GM18907 (cell line): ENCODE measurements at regions not wholly inside any gene's neighbourhood (a gene's known extent, or its start where the extent isn't known, plus 50 kb on each side); places are given as distances from the start of the nearest gene placed in this dataset.
A peak's percentile ranks its signal among the peaks of the same experiment; 100 is the strongest.

Source experiments
- ATAC-seq: cut with Tn5 transposase; IDR thresholded peaks from one replicate; pipeline ENCODE4 v1.9.1; 2021; ENCODE audit warnings: mild to moderate bottlenecking, moderate library complexity; ENCODE audit not compliant: unreplicated experiment

GRCh38 chr18:43570593-43570992 lies 293.3 kb upstream of the SYT4 start:
- ATAC-seq: no peak

- peak; percentile 62 for ATAC-seq
Measured at GRCh38 chr18:43571078-43571689, 293.9 kb upstream of the SYT4 start.

- peak; percentile 64 for ATAC-seq
Measured at GRCh38 chr18:43572163-43572562, 294.9 kb upstream of the SYT4 start.

GRCh38 chr18:43574974-43575373 lies 297.7 kb upstream of the SYT4 start:
- no peak for ATAC-seq

- ATAC-seq: no peak
Measured at GRCh38 chr18:43578211-43578610, 300.9 kb upstream of the SYT4 start.

GRCh38 chr18:43578706-43579105 lies 301.4 kb upstream of the SYT4 start:
- no peak for ATAC-seq

GRCh38 chr18:43581936-43582519 lies 304.7 kb upstream of the SYT4 start:
- no peak for ATAC-seq

- peak; percentile 70 for ATAC-seq
Measured at GRCh38 chr18:43587538-43588153, 310.4 kb upstream of the SYT4 start.

- no peak for ATAC-seq
Measured at GRCh38 chr18:43588838-43589237, 311.5 kb upstream of the SYT4 start.

GRCh38 chr18:43589611-43590151 lies 312.4 kb upstream of the SYT4 start:
- ATAC-seq: no peak

- ATAC-seq: no peak
Measured at GRCh38 chr18:43590182-43590903, 313.1 kb upstream of the SYT4 start.

- no peak for ATAC-seq
Measured at GRCh38 chr18:43592269-43592668, 315.0 kb upstream of the SYT4 start.

GRCh38 chr18:43596105-43596712 lies 318.9 kb upstream of the SYT4 start:
- ATAC-seq: peak; percentile 80

GRCh38 chr18:43601432-43601831 lies 324.1 kb upstream of the SYT4 start:
- no peak for ATAC-seq

- ATAC-seq: no peak
Measured at GRCh38 chr18:43605224-43605623, 327.9 kb upstream of the SYT4 start.

GRCh38 chr18:43606795-43607194 lies 329.5 kb upstream of the SYT4 start:
- ATAC-seq: no peak

GRCh38 chr18:43620936-43621335 lies 343.6 kb upstream of the SYT4 start:
- ATAC-seq: peak; percentile 84

GRCh38 chr18:43622024-43622423 lies 344.7 kb upstream of the SYT4 start:
- ATAC-seq: no peak

- no peak for ATAC-seq
Measured at GRCh38 chr18:43625582-43625981, 348.3 kb upstream of the SYT4 start.

- ATAC-seq: no peak
Measured at GRCh38 chr18:43627848-43628530, 350.7 kb upstream of the SYT4 start.

GRCh38 chr18:43634994-43635393 lies 357.7 kb upstream of the SYT4 start:
- ATAC-seq: no peak
